ENCODE measurements at regions not wholly inside any gene's neighbourhood (a gene's known extent, or its start where the extent isn't known, plus 50 kb on each side); places are given as distances from the start of the nearest gene placed in this dataset.

- TF ChIP-seq CTCF (conservative IDR thresholded peaks at IDR 0.05; ENCODE audit: low read depth, low read length) (no peak), EZH2 (IDR thresholded peaks at IDR 0.05; ENCODE audit: borderline replicate concordance, low read depth, low read length, poor library complexity, severe bottlenecking) (no peak)
Observed at GRCh38 chr4:11053601-11054220, 369.1 kb upstream of the CLNK start.

Measured in A673 (cell line).